Spinal cord (tissue), 9 donors: ENCODE measurements at regions not wholly inside any gene's neighbourhood (a gene's known extent, or its start where the extent isn't known, plus 50 kb on each side); places are given as distances from the start of the nearest gene placed in this dataset.
A peak's percentile ranks its signal among the peaks of the same experiment; 100 is the strongest.

Experiments used
- DNase-seq, 6 donors: peaks; one replicate each; pipeline versions ENCODE4 v3.0.0 to v3.0.0-alpha.2; 2013 to 2015; ENCODE audit warnings: low spot score in 6 of 6, low read depth in 4 of 6
- H3K27ac ChIP-seq: one replicate; pipeline ENCODE4 v1.5.1; 2013; ENCODE audit warnings: low read depth, low read length, control low read depth
- H3K27me3 ChIP-seq: one replicate; pipeline ENCODE4 v1.6.1; 2013; ENCODE audit warnings: low read length; ENCODE audit not compliant: control insufficient read depth, insufficient read depth
- H3K36me3 ChIP-seq: one replicate; pipeline ENCODE4 v1.6.1; 2013; ENCODE audit warnings: low read length; ENCODE audit not compliant: control insufficient read depth, insufficient read depth
- H3K4me1 ChIP-seq: one replicate; pipeline ENCODE4 v1.6.1; 2013; ENCODE audit warnings: low read length; ENCODE audit not compliant: control insufficient read depth, insufficient read depth
- H3K4me3 ChIP-seq: one replicate; pipeline ENCODE4 v1.5.1; 2013; ENCODE audit warnings: low read depth, low read length, control low read depth
- H3K9me3 ChIP-seq: one replicate; pipeline ENCODE4 v1.6.1; 2013; ENCODE audit warnings: low read length; ENCODE audit not compliant: control insufficient read depth, insufficient read depth
- WGBS: methylation state at CpG from one replicate; pipeline ENCODE4 v1.1.5; 2013; ENCODE audit warnings: missing lambda C conversion rate; ENCODE audit not compliant: insufficient coverage; 5-methylcytosine and 5-hydroxymethylcytosine counted together
- donor health status: healthy.

DNA sequence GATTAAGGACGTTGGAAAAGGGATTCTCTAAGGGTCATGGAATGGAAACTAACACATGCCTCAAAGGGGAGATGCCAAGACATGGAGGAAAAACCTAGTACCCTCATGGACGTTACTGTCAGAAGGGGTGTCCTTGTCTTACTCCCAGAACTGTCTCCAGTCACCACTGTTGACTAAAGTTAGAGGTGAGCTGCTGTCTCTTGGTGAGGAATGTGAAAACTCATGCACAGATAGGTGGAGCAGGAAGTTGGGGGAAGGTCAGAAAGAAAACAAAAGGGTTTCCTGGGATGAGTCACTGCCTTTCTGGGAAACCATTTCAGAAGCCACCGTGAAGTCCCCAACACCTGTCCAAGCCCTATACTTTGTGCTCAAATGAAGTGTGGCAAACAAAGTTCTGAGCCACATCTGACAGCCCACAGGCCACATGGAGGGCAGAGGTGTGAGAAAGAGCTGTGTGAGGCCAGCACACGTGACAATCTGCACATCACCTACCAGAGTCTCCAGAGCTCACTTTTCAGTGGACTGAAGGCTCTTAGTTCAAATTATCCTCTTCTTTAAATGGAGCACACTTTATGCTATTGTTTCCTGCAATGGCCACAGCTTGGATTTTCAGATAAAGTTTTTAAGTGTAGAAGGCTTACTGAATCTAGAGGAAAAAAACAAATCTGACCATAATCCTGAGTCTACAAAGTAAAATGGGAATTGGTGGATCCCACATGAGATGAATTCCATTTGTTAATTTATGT, 92.9 kb upstream of the EGLN3 start:
- Histone ChIP-seq H3K27me3 (no peaks in the 10 kb centered on the region), H3K9me3 (no peaks in the 10 kb centered on the region), H3K36me3 (no peaks in the 10 kb centered on the region), H3K27ac (no peak overlapping the region), H3K4me1 (no peaks in the 10 kb centered on the region), H3K4me3 (no peak overlapping the region)
- WGBS: 90% methylated on average over 1 of the region's 4 CpGs
- DNase-seq: no peak

DNA sequence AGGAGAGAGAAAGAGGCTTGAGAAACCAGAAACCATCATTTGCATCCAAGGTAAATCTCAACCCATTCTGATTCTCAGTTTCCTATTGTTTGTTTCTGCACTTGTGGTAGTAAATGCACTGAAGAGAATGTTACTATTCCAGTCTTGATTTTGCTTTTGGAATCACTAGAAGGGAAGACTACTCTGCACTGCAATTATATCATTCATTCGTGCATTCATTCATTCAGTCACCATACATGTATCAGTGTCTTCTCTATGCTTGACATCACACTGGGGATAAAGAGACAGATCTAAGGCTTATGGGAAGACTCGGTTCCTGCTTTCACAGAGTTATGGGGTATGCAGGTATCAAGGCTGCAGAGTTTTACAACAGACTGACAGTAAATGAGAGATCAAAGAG, 90.3 kb upstream of the EGLN3 start:
- 100% methylated on average over 1 of the region's 2 CpGs for WGBS

DNA sequence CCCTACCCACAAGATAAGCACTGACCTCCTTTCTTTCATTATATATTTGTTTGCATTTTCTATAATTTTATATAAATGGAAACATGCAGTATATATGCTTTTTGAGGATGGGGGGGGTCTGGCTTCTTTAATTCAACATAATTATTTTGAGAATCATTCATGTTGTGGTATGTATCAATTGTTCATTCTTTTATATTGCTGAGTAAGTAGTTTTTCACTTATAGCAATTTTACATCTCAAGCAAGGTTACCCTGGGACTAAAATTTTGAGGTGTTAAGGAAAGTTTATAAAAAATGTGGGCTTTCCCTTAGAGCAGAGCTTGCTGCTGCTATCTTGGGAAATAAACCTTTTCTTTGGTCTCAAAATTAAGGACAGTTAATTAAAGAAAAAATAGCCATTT, 89.9 kb upstream of the EGLN3 start:
- no peak overlapping the region for H3K4me3 ChIP-seq
- no peaks in the 10 kb centered on the region for H3K9me3 ChIP-seq
- no peaks in the 10 kb centered on the region for H3K27me3 ChIP-seq
- H3K27ac ChIP-seq: no peak overlapping the region
- DNase-seq: no peak
- no peaks in the 10 kb centered on the region for H3K36me3 ChIP-seq
- H3K4me1 ChIP-seq: peaks cover 3% of the 10 kb centered on the region

More for the DNA sequence above, 90.3 kb upstream of the EGLN3 start:
- no peaks in the 10 kb centered on the region for H3K27me3 ChIP-seq
- H3K4me1 ChIP-seq: no peaks in the 10 kb centered on the region
- no peak overlapping the region for H3K4me3 ChIP-seq
- H3K36me3 ChIP-seq: no peaks in the 10 kb centered on the region
- H3K9me3 ChIP-seq: no peaks in the 10 kb centered on the region
- H3K27ac ChIP-seq: no peak overlapping the region
- DNase-seq: no peak

DNA sequence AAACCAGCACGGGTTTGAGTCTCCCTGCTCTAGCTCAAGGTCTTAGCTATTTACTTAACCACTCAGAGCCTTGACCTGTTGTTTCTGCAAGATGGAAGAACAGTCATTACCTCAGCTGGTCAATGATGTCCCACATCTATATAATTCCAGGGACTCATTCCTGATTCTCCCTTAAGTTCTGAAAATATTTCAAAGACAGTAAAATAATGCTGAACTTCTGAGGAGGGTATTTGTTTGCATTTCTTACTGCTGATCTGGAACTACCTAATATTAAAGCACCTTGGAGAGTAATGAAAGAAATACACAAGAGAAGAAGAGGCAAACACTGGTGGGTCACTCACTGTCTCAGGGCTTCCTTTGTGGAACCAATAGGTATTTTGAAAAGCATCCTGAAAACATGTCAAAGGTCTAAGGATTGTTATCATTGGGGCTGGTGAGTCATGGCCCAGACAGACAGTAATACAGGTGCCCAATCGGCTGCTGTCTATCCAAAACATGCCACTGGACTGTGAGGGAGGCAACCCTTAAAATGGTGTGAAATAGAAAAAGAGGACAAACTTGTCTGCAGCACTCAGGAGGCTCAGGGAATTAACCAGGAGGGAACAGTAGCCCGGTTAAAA, 88.7 kb upstream of the EGLN3 start:
- Histone ChIP-seq H3K36me3 (no peaks in the 10 kb centered on the region), H3K9me3 (no peaks in the 10 kb centered on the region), H3K4me3 (no peak overlapping the region), H3K27ac (no peak overlapping the region), H3K27me3 (no peaks in the 10 kb centered on the region), H3K4me1 (peaks cover 10% of the 10 kb centered on the region)
- 87% methylated on average over 3 of the region's 3 CpGs for WGBS
- DNase-seq: no peak

DNA sequence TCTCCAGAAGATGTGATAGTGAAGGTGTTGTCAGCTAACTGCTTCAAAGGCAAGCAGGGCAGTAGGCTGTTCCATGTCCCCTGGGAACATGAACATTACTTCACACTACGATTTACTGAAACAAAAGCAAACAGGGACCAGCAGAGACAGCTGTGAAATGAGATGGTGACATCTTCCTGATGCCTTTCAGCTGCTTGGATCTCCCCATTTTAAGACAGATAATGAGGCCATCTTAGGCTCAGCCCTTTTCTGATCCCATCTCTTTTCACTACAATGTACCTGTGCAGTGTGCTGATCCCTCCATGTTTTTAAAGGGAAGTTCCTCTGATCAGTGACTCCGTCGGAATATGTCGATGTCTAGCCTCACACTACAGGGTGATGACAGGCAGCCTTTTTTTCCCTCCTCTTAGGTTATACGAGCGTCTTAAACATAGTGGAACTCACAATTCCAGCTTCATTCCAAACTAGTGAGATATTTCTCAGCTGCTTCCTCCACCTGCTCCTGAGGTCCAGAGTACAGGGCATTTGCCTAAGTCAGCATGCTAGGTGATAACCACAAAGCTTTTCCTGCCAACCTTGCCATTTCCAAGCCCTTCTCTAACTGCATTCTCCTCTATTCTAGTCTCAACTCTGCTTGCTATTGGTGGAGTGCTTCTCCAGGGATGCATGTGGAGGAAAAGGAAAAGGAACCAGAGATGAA, 87.6 kb upstream of the EGLN3 start:
- H3K4me3 ChIP-seq: no peak overlapping the region
- WGBS: 96% methylated on average over 6 of the region's 6 CpGs
- no peak for DNase-seq
- no peaks in the 10 kb centered on the region for H3K27me3 ChIP-seq
- H3K27ac ChIP-seq: no peak overlapping the region
- no peaks in the 10 kb centered on the region for H3K36me3 ChIP-seq
- peaks cover 10% of the 10 kb centered on the region for H3K4me1 ChIP-seq
- H3K9me3 ChIP-seq: no peaks in the 10 kb centered on the region

DNA sequence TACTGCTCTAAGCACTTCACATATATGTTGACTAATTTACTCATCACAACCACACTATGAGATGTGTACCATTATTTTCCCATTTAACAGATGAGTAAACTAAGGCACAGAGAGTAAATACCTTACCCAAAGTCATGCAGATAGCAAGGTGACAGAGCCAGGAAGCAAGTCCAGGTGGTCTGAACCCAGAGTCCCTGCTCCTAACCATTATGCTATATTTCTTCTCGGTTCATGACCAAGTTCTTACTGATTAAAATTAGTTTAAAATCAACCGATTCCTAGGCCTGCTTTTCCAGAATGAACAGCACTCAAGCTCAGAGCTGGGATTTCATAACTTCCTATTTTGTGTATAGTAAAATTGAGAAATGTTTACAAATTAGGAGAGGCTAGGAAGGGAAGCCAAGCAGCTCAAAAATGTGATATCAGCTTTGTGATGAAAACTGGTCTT, 85.5 kb upstream of the EGLN3 start:
- H3K27ac ChIP-seq: no peak overlapping the region
- WGBS: no CpG with 5 or more reads among the region's 2 CpGs

DNA sequence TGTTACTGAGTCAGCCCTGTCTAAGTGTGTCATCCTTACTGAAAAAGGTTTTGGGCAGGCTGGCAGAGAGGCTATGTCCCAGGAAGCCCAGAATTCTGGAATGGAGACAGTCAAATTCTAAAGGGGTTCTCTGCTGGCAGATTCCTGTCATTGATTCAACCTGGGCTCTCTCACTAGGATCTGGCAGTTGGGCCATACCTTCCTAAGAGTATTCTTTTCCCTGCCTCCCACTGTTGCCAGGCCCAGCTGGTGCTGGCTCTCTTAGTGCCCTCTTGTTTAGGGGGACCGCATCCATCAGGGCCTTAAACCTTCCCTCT, 85.0 kb upstream of the EGLN3 start:
- DNase-seq: peak in 1 of 6 donors; percentile 9
- no peak overlapping the region for H3K27ac ChIP-seq
- WGBS: 83% methylated on average over 1 of the region's 1 CpG
- H3K9me3 ChIP-seq: no peaks in the 10 kb centered on the region
- H3K4me1 ChIP-seq: peaks cover 10% of the 10 kb centered on the region
- no peaks in the 10 kb centered on the region for H3K36me3 ChIP-seq
- H3K27me3 ChIP-seq: no peaks in the 10 kb centered on the region
- no peak overlapping the region for H3K4me3 ChIP-seq

More for the DNA sequence above, 85.5 kb upstream of the EGLN3 start:
- no peaks in the 10 kb centered on the region for H3K36me3 ChIP-seq
- H3K27me3 ChIP-seq: no peaks in the 10 kb centered on the region
- peaks cover 10% of the 10 kb centered on the region for H3K4me1 ChIP-seq
- no peak for DNase-seq
- no peak overlapping the region for H3K4me3 ChIP-seq
- no peaks in the 10 kb centered on the region for H3K9me3 ChIP-seq

DNA sequence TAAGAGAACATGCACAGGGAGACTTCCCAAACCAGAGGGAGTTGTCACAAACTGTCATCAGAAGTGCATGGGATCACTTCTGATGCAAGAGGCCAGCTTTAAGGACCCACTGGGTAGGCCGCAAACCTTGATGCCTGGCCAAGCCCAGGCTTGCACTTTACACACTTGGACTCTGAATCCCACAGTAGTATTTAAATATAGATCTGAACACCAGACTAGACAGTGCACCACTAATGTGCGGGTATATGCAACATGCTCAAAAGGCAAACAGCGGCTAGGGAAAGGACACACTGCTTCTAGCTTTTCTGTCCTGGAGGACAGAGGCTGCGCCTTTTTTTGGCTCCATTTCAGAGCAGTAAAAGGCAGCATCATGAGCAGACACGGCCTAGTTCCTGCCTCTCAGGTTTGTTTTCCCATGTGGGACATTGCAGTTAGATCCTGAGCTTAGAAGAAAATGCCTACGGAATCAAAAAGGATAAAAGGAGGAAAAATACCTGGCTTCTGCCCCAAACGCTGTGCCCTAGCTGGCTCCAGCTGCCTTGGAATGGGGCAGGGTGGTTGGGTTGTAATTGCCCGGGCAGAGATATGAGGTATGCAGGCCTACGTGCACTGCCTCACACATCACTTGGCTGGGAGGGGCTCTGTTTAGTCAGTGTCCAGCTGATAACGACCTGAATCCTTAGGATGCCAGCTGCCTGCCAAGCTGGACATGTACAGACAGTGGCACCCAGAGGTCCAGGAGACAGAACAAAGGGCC, 84.5 kb upstream of the EGLN3 start:
- Histone ChIP-seq H3K27me3 (no peaks in the 10 kb centered on the region), H3K4me1 (peaks cover 10% of the 10 kb centered on the region), H3K36me3 (no peaks in the 10 kb centered on the region), H3K4me3 (no peak overlapping the region), H3K27ac (no peak overlapping the region), H3K9me3 (no peaks in the 10 kb centered on the region)
- peak in 2 of 6 donors; percentile 11 to 52 for DNase-seq
- WGBS: 64% methylated on average over 10 of the region's 10 CpGs

DNA sequence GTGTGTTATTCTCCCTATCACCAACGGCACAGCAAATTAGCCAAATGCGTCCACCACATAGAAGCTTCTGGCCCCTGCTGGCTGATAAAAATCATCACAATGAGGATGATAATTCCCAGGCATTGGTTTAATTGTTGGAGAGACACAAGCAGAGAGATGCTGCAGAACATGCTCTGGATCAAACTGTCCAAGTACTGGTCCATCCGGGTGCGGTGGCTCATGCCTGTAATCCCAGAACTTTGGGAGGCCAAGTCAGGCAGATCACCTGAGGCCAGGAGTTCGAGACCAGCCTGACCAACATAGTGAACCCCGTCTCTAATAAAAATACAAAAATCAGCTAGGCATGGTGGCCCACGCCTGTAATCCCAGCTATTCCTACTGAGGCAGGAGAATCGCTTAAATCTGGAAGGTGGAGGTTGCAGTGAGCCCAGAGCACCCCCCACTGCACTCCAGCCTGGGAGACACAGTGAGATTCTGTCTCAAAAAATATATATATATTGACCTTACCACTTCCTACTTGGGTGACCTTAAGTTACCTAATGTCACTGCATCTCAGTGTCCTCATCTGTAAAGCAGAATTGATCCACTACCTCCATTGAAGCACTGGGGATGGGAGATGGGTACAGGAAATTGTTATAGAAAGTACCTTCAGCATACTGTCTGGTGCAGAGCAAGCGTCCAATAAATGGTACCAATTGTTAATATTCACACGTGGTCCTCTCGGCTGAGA, 83.7 kb upstream of the EGLN3 start:
- no peak overlapping the region for H3K27ac ChIP-seq
- DNase-seq: no peak
- H3K9me3 ChIP-seq: no peaks in the 10 kb centered on the region
- 90% methylated on average over 6 of the region's 11 CpGs for WGBS
- H3K27me3 ChIP-seq: no peaks in the 10 kb centered on the region
- H3K36me3 ChIP-seq: no peaks in the 10 kb centered on the region
- H3K4me3 ChIP-seq: no peak overlapping the region
- peaks cover 10% of the 10 kb centered on the region for H3K4me1 ChIP-seq
